Calu3 (cell line): ENCODE measurements at regions not wholly inside any gene's neighbourhood (a gene's known extent, or its start where the extent isn't known, plus 50 kb on each side); places are given as distances from the start of the nearest gene placed in this dataset.

Source experiments
- BruUV-seq: library from RNA; stranded (reverse); fragments of 400-500 nt; replicated peaks from 2 replicates; lab custom pipeline; 2021; lab: Mats Ljungman, UMichigan
- CTCF ChIA-PET: fragments of 300-600 bp; sonication (Branson Sonifier 250); formaldehyde crosslinking; loops from one replicate; lab custom pipeline; 2022; ENCODE audit warnings: antibody characterized with exemption; lab: Charles Lee
- DNase-seq: peaks from one replicate; pipeline ENCODE4 v3.0.0; 2022
- H3K27ac Mint-ChIP-seq: one replicate; pipeline ENCODE4 v1.8.0; 2022; ENCODE audit warnings: mixed read lengths; ENCODE audit not compliant: unreplicated experiment
- H3K27me3 Mint-ChIP-seq: one replicate; pipeline ENCODE4 v1.8.0; 2022; ENCODE audit warnings: mixed read lengths; ENCODE audit not compliant: unreplicated experiment
- H3K36me3 Mint-ChIP-seq: one replicate; pipeline ENCODE4 v1.8.0; 2022; ENCODE audit warnings: mild to moderate bottlenecking, moderate library complexity, mixed read lengths; ENCODE audit not compliant: insufficient read depth, unreplicated experiment
- H3K4me1 Mint-ChIP-seq: one replicate; pipeline ENCODE4 v1.8.0; 2022; ENCODE audit warnings: mild to moderate bottlenecking, low read depth, mixed read lengths; ENCODE audit not compliant: unreplicated experiment
- H3K4me3 Mint-ChIP-seq: one replicate; pipeline ENCODE4 v1.8.0; 2022; ENCODE audit warnings: mild to moderate bottlenecking, low read depth, moderate library complexity, mixed read lengths; ENCODE audit not compliant: unreplicated experiment
- H3K9me3 Mint-ChIP-seq: one replicate; pipeline ENCODE4 v1.8.0; 2022; ENCODE audit warnings: low read depth, mixed read lengths; ENCODE audit not compliant: unreplicated experiment
- intact Hi-C: fragments of 100-400 bp; cut with micrococcal nuclease; formaldehyde crosslinking; loops from one replicate; pipeline ENCODE4 v1.10.0; 2022; ENCODE audit not compliant: unreplicated experiment
- TF ChIP-seq, protein P1 (sequence below): fragments of 200-600 bp; IDR thresholded peaks from one replicate; pipeline ENCODE4 v1.8.0; 2022; ENCODE audit warnings: antibody characterized with exemption; ENCODE audit not compliant: unreplicated experiment

DNA sequence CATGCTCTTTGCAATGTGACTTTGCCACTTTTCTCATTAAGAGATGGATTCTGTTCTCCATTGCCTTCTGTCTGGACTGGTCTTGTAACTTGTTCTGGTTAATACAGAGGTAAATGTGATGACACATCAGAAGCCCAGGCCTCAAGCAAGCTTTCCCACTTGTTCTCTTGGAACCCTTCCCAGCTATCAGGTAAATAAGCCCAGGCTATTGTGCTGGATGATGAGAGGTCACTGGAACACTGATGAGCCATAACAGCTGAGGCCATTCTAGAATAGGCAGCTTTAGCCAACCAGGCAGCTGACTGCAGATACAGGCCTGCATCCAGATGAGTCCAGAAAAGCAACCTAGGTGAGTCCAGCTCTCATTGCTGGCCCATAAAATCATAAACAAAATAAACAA, 1007.0 kb upstream of the ACVR2A start:
- TF ChIP-seq, protein P1, sequence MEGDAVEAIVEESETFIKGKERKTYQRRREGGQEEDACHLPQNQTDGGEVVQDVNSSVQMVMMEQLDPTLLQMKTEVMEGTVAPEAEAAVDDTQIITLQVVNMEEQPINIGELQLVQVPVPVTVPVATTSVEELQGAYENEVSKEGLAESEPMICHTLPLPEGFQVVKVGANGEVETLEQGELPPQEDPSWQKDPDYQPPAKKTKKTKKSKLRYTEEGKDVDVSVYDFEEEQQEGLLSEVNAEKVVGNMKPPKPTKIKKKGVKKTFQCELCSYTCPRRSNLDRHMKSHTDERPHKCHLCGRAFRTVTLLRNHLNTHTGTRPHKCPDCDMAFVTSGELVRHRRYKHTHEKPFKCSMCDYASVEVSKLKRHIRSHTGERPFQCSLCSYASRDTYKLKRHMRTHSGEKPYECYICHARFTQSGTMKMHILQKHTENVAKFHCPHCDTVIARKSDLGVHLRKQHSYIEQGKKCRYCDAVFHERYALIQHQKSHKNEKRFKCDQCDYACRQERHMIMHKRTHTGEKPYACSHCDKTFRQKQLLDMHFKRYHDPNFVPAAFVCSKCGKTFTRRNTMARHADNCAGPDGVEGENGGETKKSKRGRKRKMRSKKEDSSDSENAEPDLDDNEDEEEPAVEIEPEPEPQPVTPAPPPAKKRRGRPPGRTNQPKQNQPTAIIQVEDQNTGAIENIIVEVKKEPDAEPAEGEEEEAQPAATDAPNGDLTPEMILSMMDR = no peak
- Mint-ChIP-seq H3K4me1 (no peaks in the 10 kb centered on the region), H3K27ac (no peak overlapping the region), H3K9me3 (no peaks in the 10 kb centered on the region), H3K36me3 (no peaks in the 10 kb centered on the region), H3K27me3 (no peaks in the 10 kb centered on the region), H3K4me3 (no peak overlapping the region)
- BruUV-seq = no TSS peak
- CTCF ChIA-PET = no interaction called here
- DNase-seq = no peak
- intact Hi-C loops = loop anchor here (1.0 kb wide), 1 partner anchor 38 kb away; no protein-coding TSS in a partner anchor

- Mint-ChIP-seq H3K36me3 (no peaks in the 10 kb centered on the region), H3K27ac (no peak overlapping the region), H3K4me3 (no peak overlapping the region), H3K9me3 (no peaks in the 10 kb centered on the region), H3K4me1 (no peaks in the 10 kb centered on the region), H3K27me3 (no peaks in the 10 kb centered on the region)
- BruUV-seq = no TSS peak
- TF ChIP-seq, protein P1 = no peak
- no peak for DNase-seq
- CTCF ChIA-PET = no interaction called here
- intact Hi-C loops = no loop called here
These were observed 1018.4 kb upstream of the ACVR2A start for GRCh38 chr2:146826388-146826787.

- TF ChIP-seq, protein P1 = no peak
- no peaks in the 10 kb centered on the region for H3K36me3 Mint-ChIP-seq
- H3K4me1 Mint-ChIP-seq = peaks cover 8% of the 10 kb centered on the region
- CTCF ChIA-PET = no interaction called here
- H3K27me3 Mint-ChIP-seq = no peaks in the 10 kb centered on the region
- BruUV-seq = no TSS peak
- no peak overlapping the region for H3K27ac Mint-ChIP-seq
- H3K4me3 Mint-ChIP-seq = no peak overlapping the region
- no peaks in the 10 kb centered on the region for H3K9me3 Mint-ChIP-seq
- no peak for DNase-seq
- intact Hi-C loops = no loop called here
These were observed 1023.0 kb upstream of the ACVR2A start for GRCh38 chr2:146821836-146822316.

DNA sequence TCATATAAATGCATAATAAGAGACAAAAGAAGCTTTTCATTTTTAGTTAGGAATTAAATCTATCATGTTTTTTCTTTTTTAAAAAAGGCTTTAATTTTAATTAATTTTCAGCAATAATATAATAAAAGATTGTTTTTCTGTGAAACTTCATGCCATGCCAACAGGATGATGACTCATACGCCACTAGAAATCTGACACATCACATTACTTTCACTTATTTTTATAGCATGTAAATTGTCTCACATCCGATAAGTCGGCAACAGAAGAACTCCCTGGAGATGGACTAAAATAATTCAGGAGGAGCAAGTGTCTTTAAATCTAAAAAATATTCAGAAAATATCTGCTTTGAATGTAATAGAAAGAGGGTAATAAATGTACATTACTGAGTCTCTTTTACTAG, 1024.2 kb upstream of the ACVR2A start:
- Mint-ChIP-seq H3K27me3 (no peaks in the 10 kb centered on the region), H3K27ac (no peak overlapping the region), H3K4me1 (peaks cover 15% of the 10 kb centered on the region), H3K36me3 (no peaks in the 10 kb centered on the region), H3K9me3 (no peaks in the 10 kb centered on the region), H3K4me3 (no peak overlapping the region)
- intact Hi-C loops = no loop called here
- TF ChIP-seq, protein P1 = no peak
- CTCF ChIA-PET = no interaction called here
- no peak for DNase-seq
- no TSS peak for BruUV-seq
